H1 (cell line): ENCODE measurements at regions not wholly inside any gene's neighbourhood (a gene's known extent, or its start where the extent isn't known, plus 50 kb on each side); places are given as distances from the start of the nearest gene placed in this dataset.

Experiments used
- CTCF ChIA-PET: fragments of 300-600 bp; sonication (Branson Sonifier 250); formaldehyde crosslinking; loops from one replicate; lab custom pipeline; 2021; ENCODE audit not compliant: partially characterized antibody; lab: Charles Lee
- POLR2A ChIA-PET: fragments of 300-600 bp; sonication (Branson Sonifier 250); formaldehyde crosslinking; loops from one replicate; lab custom pipeline; 2021; ENCODE audit warnings: inconsistent platforms; ENCODE audit not compliant: partially characterized antibody; lab: Charles Lee
- DNase-seq, 2 experiments: peaks; one replicate each; pipeline versions ENCODE4 v3.0.0 to v3.0.0-alpha.2; 2010 to 2022; ENCODE audit warnings: low spot score in 2 of 2, low read depth in 1 of 2, mixed read lengths in 1 of 2
- FAIRE-seq: peaks from 2 replicates; lab custom pipeline; 2011; peaks lifted over from hg19 to GRCh38; lab: Jason Lieb, UNC
- H2AFZ ChIP-seq: 2 replicates; pipeline ENCODE4 v1.8.1; 2012; ENCODE audit warnings: low read length, inconsistent platforms
- H2AK5ac ChIP-seq: 2 replicates; pipeline ENCODE4 v1.6.1; 2013; ENCODE audit warnings: low read depth, low read length
- H2BK120ac ChIP-seq: replicated peaks from 2 replicates; pipeline ENCODE3; 2013; ENCODE audit warnings: low read depth, low read length, inconsistent platforms
- H2BK12ac ChIP-seq: 2 replicates; pipeline ENCODE4 v1.6.1; 2013; ENCODE audit warnings: low read depth, low read length
- H2BK15ac ChIP-seq: 2 replicates; pipeline ENCODE4 v1.6.1; 2013; ENCODE audit warnings: low read length
- H2BK20ac ChIP-seq: 2 replicates; pipeline ENCODE4 v1.6.1; 2013; ENCODE audit warnings: low read length
- H2BK5ac ChIP-seq: 2 replicates; pipeline ENCODE4 v1.6.1; 2013; ENCODE audit warnings: low read depth, low read length
- H3K14ac ChIP-seq: 2 replicates; pipeline ENCODE4 v1.6.1; 2013; ENCODE audit warnings: inconsistent platforms; ENCODE audit not compliant: insufficient read length
- H3K18ac ChIP-seq: 2 replicates; pipeline ENCODE4 v1.6.1; 2013; ENCODE audit warnings: low read length; ENCODE audit errors: extremely low read depth
- H3K23ac ChIP-seq: 2 replicates; pipeline ENCODE4 v1.6.1; 2013; ENCODE audit warnings: inconsistent platforms; ENCODE audit not compliant: insufficient read length
- H3K23me2 ChIP-seq: 2 replicates; pipeline ENCODE4 v1.6.1; 2013; ENCODE audit warnings: low read depth, low read length
- H3K27ac ChIP-seq: 2 replicates; pipeline ENCODE4 v1.6.1; 2011; ENCODE audit warnings: low read depth, low read length, inconsistent platforms
- H3K27me3 ChIP-seq, 4 experiments: replicated peaks in 1 of 4; 1 replicate in 1 of 4; 2 replicates in 3 of 4; pipeline versions ENCODE4 v1.6.1 to v1.8.1; 2011 to 2013; ENCODE audit warnings: low read length in 3 of 4, mild to moderate bottlenecking in 3 of 4, inconsistent platforms in 2 of 4, mixed read lengths in 2 of 4, moderate library complexity in 1 of 4; ENCODE audit not compliant: control insufficient read depth in 3 of 4, insufficient read depth in 3 of 4; ENCODE audit errors: extremely low read depth in 1 of 4
- H3K36me3 ChIP-seq, 4 experiments: 2 replicates each; pipeline versions ENCODE4 v1.6.1 to v1.8.1; 2011 to 2013; ENCODE audit warnings: mild to moderate bottlenecking in 4 of 4, low read length in 3 of 4, moderate library complexity in 2 of 4, control low read depth in 1 of 4, inconsistent platforms in 1 of 4; ENCODE audit not compliant: insufficient read depth in 4 of 4, control insufficient read depth in 2 of 4
- H3K4ac ChIP-seq: replicated peaks from 2 replicates; pipeline ENCODE3; 2013; ENCODE audit warnings: low read length, low read depth, mixed read lengths, inconsistent platforms; ENCODE audit not compliant: insufficient read length
- H3K4me1 ChIP-seq, 4 experiments: replicated peaks in 1 of 4; 1 replicate in 1 of 4; 2 replicates in 3 of 4; pipeline versions ENCODE4 v1.6.1 to v1.8.1; 2011 to 2013; ENCODE audit warnings: low read length in 3 of 4, inconsistent platforms in 2 of 4, mixed read lengths in 1 of 4; ENCODE audit not compliant: insufficient read depth in 4 of 4, control insufficient read depth in 3 of 4
- H3K4me2 ChIP-seq, 2 experiments: 2 replicates each; pipeline versions ENCODE4 v1.6.1 to v1.8.1; 2011 to 2013; ENCODE audit warnings: low read depth in 2 of 2, low read length in 2 of 2, control low read depth in 1 of 2, inconsistent platforms in 1 of 2, mild to moderate bottlenecking in 1 of 2; ENCODE audit not compliant: insufficient read depth in 1 of 2
- H3K4me3 ChIP-seq, 4 experiments: fragments of 200-600, 300-600 bp in 1 of 4; sonication (generic), shearing (Covaris generic), sonication (Bioruptor Twin) in 1 of 4; 2 replicates each; pipeline versions ENCODE4 v1.5.1 to v1.8.1; 2011 to 2016; ENCODE audit warnings: low read length in 4 of 4, low read depth in 3 of 4, control low read depth in 2 of 4, inconsistent platforms in 2 of 4, mild to moderate bottlenecking in 2 of 4, mixed read lengths in 1 of 4, moderate library complexity in 1 of 4; ENCODE audit not compliant: insufficient read depth in 2 of 4; ENCODE audit errors: extremely low read depth in 1 of 4
- H3K56ac ChIP-seq: replicated peaks from 2 replicates; pipeline ENCODE3; 2013; ENCODE audit warnings: low read depth, mild to moderate bottlenecking, mixed read lengths, low read length, inconsistent platforms; ENCODE audit not compliant: insufficient read length
- H3K79me1 ChIP-seq: 2 replicates; pipeline ENCODE4 v1.6.1; 2013; ENCODE audit warnings: low read depth, low read length, control low read depth
- H3K79me2 ChIP-seq, 2 experiments: 2 replicates each; pipeline versions ENCODE4 v1.6.1 to v1.8.1; 2012 to 2013; ENCODE audit warnings: low read length in 2 of 2, mild to moderate bottlenecking in 2 of 2, inconsistent platforms in 1 of 2; ENCODE audit not compliant: insufficient read depth in 2 of 2, control insufficient read depth in 1 of 2
- H3K9ac ChIP-seq, 4 experiments: replicated peaks in 1 of 4; 1 replicate in 1 of 4; 2 replicates in 3 of 4; pipeline versions ENCODE4 v1.6.1 to v1.8.1; 2011 to 2013; ENCODE audit warnings: low read depth in 3 of 4, low read length in 3 of 4, control low read depth in 2 of 4, mild to moderate bottlenecking in 2 of 4, moderate library complexity in 2 of 4, inconsistent platforms in 1 of 4; ENCODE audit errors: extremely low read depth in 1 of 4
- H3K9me3 ChIP-seq, 2 experiments: 2 replicates each; pipeline versions ENCODE4 v1.6.1 to v1.8.1; 2012 to 2013; ENCODE audit warnings: mild to moderate bottlenecking in 2 of 2, moderate library complexity in 2 of 2, control low read depth in 1 of 2, inconsistent platforms in 1 of 2, low read depth in 1 of 2, low read length in 1 of 2, mixed read lengths in 1 of 2; ENCODE audit not compliant: insufficient read depth in 2 of 2
- H4K20me1 ChIP-seq, 2 experiments: replicated peaks in 1 of 2; 2 replicates each; pipeline versions ENCODE3 to v1.8.1; 2011 to 2013; ENCODE audit warnings: inconsistent platforms in 2 of 2, low read length in 2 of 2, mild to moderate bottlenecking in 1 of 2; ENCODE audit not compliant: insufficient read depth in 2 of 2, control insufficient read depth in 1 of 2
- H4K5ac ChIP-seq: 2 replicates; pipeline ENCODE4 v1.6.1; 2013; ENCODE audit warnings: low read length, low read depth, mixed read lengths, inconsistent platforms; ENCODE audit not compliant: insufficient read length
- H4K8ac ChIP-seq: 2 replicates; pipeline ENCODE4 v1.8.0; 2013; ENCODE audit warnings: mild to moderate bottlenecking, moderate library complexity, low read length, inconsistent platforms; ENCODE audit not compliant: insufficient read depth; ENCODE audit errors: extremely low read depth
- H4K91ac ChIP-seq: replicated peaks from 2 replicates; pipeline ENCODE3; 2013; ENCODE audit warnings: low read length, mixed read lengths, inconsistent platforms; ENCODE audit not compliant: insufficient read length
- BRCA1 ChIP-seq: IDR thresholded peaks from 2 replicates; pipeline ENCODE4 v1.6.1; 2012; ENCODE audit warnings: low read depth, low read length, improper control_type of control experiment
- CHD2 ChIP-seq: IDR thresholded peaks from 2 replicates; pipeline ENCODE4 v1.6.1; 2012; ENCODE audit warnings: low read length, improper control_type of control experiment
- CTCF ChIP-seq, 3 experiments: IDR thresholded peaks; 1 replicate in 2 of 3; 2 replicates in 1 of 3; pipeline versions ENCODE4 v1.5.1 to v1.6.1; 2011; ENCODE audit warnings: low read length in 3 of 3, mild to moderate bottlenecking in 3 of 3, inconsistent platforms in 2 of 3, low read depth in 1 of 3, moderate library complexity in 1 of 3; ENCODE audit not compliant: insufficient read depth in 1 of 3; ENCODE audit errors: control extremely low read depth in 1 of 3
- EP300 ChIP-seq, 2 experiments: IDR thresholded peaks; 1 replicate in 1 of 2; 2 replicates in 1 of 2; pipeline ENCODE4 v1.6.1; 2011 to 2012; ENCODE audit warnings: low read depth in 2 of 2, low read length in 2 of 2, mild to moderate bottlenecking in 2 of 2, borderline replicate concordance in 1 of 2, inconsistent platforms in 1 of 2, moderate library complexity in 1 of 2
- EZH2 ChIP-seq: fragments of 200-600 bp; sonication (generic); IDR thresholded peaks from 2 replicates; pipeline ENCODE4 v1.7.1; 2012; ENCODE audit warnings: low read depth, mild to moderate bottlenecking, moderate library complexity, low read length, inconsistent platforms; ENCODE audit not compliant: severe bottlenecking
- KDM4A ChIP-seq: IDR thresholded peaks from one replicate; pipeline ENCODE4 v1.7.1; 2012; ENCODE audit warnings: low read depth, mild to moderate bottlenecking, moderate library complexity, low read length, inconsistent platforms; ENCODE audit not compliant: severe bottlenecking
- WGBS, 2 experiments: shearing (Covaris generic) in 1 of 2; methylation state at CpG; one replicate each; pipeline versions ENCODE4 v1.1.6 to v1.1.7; 2013 to 2015; ENCODE audit warnings: low lambda C conversion rate in 2 of 2, mixed read lengths in 2 of 2, inconsistent platforms in 1 of 2, low coverage in 1 of 2, missing lambda C conversion rate in 1 of 2; ENCODE audit not compliant: insufficient replicate concordance in 2 of 2, insufficient coverage in 1 of 2, insufficient read length in 1 of 2; ENCODE audit errors: extremely low coverage in 1 of 2, missing lambda C conversion rate in 1 of 2; 5-methylcytosine and 5-hydroxymethylcytosine counted together

- H3K27ac ChIP-seq, result no peak overlapping the region
- CTCF ChIA-PET, result interaction anchor here (1.2 to 1.5 kb wide), 2 partner anchors 72 to 232 kb away, joined by 3 read pairs; no protein-coding TSS in a partner anchor
Measured at GRCh38 chr2:219765231-219765911, 137.9 kb downstream of the SLC4A3 start.

More at GRCh38 chr2:219765231-219765911, 137.9 kb downstream of the SLC4A3 start:
- H3K36me3 ChIP-seq, result no peaks in the 10 kb centered on the region
- H3K79me2 ChIP-seq, result no peaks in the 10 kb centered on the region
- DNase-seq, result no peak
- H2BK20ac ChIP-seq, result no peak overlapping the region
- H3K4ac ChIP-seq, result no peak overlapping the region
- H4K5ac ChIP-seq, result no peak overlapping the region
- H3K18ac ChIP-seq, result no peak overlapping the region
- H3K14ac ChIP-seq, result no peak overlapping the region
- no peak overlapping the region for H2AK5ac ChIP-seq
- no peak for TF ChIP-seq EZH2
- no peak for TF ChIP-seq BRCA1
- TF ChIP-seq CHD2, result no peak
- TF ChIP-seq CTCF (IDR thresholded peaks at IDR 0.05; ENCODE audit: control extremely low read depth in 1 of 3, insufficient read depth in 1 of 3, low read depth in 1 of 3, low read length in 3 of 3), result no peak
- TF ChIP-seq KDM4A, result no peak
- no peak for TF ChIP-seq EP300 (IDR thresholded peaks at IDR 0.05; ENCODE audit: borderline replicate concordance in 1 of 2, low read depth in 2 of 2, low read length in 2 of 2)
- TF ChIP-seq, all 59 proteins: peak for 0
- no peaks in the 10 kb centered on the region for H4K20me1 ChIP-seq
- H3K9me3 ChIP-seq, result no peaks in the 10 kb centered on the region
- no peak overlapping the region for H4K8ac ChIP-seq
- POLR2A ChIA-PET, result no interaction called here
- no peak overlapping the region for H3K23ac ChIP-seq
- H3K9ac ChIP-seq, result no peak overlapping the region
- no peak overlapping the region for H2BK12ac ChIP-seq
- H2BK15ac ChIP-seq, result no peak overlapping the region
- no peaks in the 10 kb centered on the region; the same call in 1 of the 2 replicates for H3K23me2 ChIP-seq
- H3K27me3 ChIP-seq, result no peaks in the 10 kb centered on the region
- H2AFZ ChIP-seq, result no peak overlapping the region
- H3K56ac ChIP-seq, result no peak overlapping the region
- no peaks in the 10 kb centered on the region for H3K4me1 ChIP-seq
- no peak for FAIRE-seq
- H2BK120ac ChIP-seq, result no peak overlapping the region
- no peak overlapping the region for H4K91ac ChIP-seq
- 91% methylated on average over 5 of the region's 5 CpGs; no CpG with 5 or more reads in 1 of the 2 experiments for WGBS, 2 experiments
- H2BK5ac ChIP-seq, result no peak overlapping the region
- no peak overlapping the region for H3K4me2 ChIP-seq
- H3K4me3 ChIP-seq, result no peak overlapping the region
- H3K79me1 ChIP-seq, result no peaks in the 10 kb centered on the region
